ENCODE measurements at regions not wholly inside any gene's neighbourhood (a gene's known extent, or its start where the extent isn't known, plus 50 kb on each side); places are given as distances from the start of the nearest gene placed in this dataset.

GRCh38 chr2:64838817-64839216, 150.4 kb upstream of the SLC1A4 start:
- TF ChIP-seq ELK1 (IDR thresholded peaks at IDR 0.05; ENCODE audit: borderline replicate concordance, low read depth, low read length), result no peak
- no peak for TF ChIP-seq CTCF (conservative IDR thresholded peaks at IDR 0.05; ENCODE audit: low read depth, low read length)
- TF ChIP-seq RAD21 (IDR thresholded peaks at IDR 0.05; ENCODE audit: low read length), result no peak; the same call in 1 of the 2 replicates
- TF ChIP-seq RFX5 (IDR thresholded peaks at IDR 0.05; ENCODE audit: low read depth, low read length), result no peak
- no peak for TF ChIP-seq RCOR1 (IDR thresholded peaks at IDR 0.05; ENCODE audit: insufficient replicate concordance, low read length)
- TF ChIP-seq SMC3 (IDR thresholded peaks at IDR 0.05; ENCODE audit: low read depth, low read length), result no peak
- no peak for TF ChIP-seq POLR2A (IDR thresholded peaks at IDR 0.05; ENCODE audit: low read depth, low read length)
- TF ChIP-seq NFE2L2 (IDR thresholded peaks at IDR 0.05; ENCODE audit: low read depth, low read length), result no peak

Data from IMR-90 (cell line).